OCI-LY3 (cell line): ENCODE measurements at regions not wholly inside any gene's neighbourhood (a gene's known extent, or its start where the extent isn't known, plus 50 kb on each side); places are given as distances from the start of the nearest gene placed in this dataset.

Experiments
- EZH2phosphoT487 ChIP-seq: fragments of 200-600 bp; shearing (Covaris generic); IDR thresholded peaks from 2 replicates; pipeline ENCODE4 v1.6.1; 2018; ENCODE audit warnings: antibody characterized with exemption, mixed run types, low read depth
- TF ChIP-seq, protein P1 (sequence below): fragments of 200-600, 300-600 bp; sonication (generic); IDR thresholded peaks from 2 replicates; pipeline ENCODE4 v1.5.1; 2014; ENCODE audit warnings: antibody characterized with exemption, low read length, low read depth

DNA sequence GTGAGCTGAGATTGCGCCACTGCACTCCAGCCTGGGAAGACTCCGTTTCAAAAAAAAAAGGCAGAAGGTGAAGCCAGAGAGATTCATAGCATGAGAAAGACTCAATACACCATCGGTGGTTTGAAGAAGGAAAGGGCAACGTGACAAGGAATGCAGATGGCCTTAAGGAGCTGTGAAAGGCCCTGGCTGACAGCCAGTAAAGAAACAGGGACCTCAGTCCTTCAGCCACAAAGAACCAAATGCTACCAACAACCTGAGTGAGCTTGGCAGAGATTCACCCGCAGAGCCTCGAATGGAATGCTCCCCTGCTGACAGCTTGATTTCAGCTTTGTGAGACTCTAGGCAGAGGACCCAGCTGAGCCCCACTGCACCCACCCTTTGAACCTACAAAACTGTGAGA lies 154.9 kb upstream of the NDUFV2 start:
- TF ChIP-seq, protein P1, sequence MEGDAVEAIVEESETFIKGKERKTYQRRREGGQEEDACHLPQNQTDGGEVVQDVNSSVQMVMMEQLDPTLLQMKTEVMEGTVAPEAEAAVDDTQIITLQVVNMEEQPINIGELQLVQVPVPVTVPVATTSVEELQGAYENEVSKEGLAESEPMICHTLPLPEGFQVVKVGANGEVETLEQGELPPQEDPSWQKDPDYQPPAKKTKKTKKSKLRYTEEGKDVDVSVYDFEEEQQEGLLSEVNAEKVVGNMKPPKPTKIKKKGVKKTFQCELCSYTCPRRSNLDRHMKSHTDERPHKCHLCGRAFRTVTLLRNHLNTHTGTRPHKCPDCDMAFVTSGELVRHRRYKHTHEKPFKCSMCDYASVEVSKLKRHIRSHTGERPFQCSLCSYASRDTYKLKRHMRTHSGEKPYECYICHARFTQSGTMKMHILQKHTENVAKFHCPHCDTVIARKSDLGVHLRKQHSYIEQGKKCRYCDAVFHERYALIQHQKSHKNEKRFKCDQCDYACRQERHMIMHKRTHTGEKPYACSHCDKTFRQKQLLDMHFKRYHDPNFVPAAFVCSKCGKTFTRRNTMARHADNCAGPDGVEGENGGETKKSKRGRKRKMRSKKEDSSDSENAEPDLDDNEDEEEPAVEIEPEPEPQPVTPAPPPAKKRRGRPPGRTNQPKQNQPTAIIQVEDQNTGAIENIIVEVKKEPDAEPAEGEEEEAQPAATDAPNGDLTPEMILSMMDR: no peak
- no peak for TF ChIP-seq EZH2phosphoT487
